ENCODE measurements at regions not wholly inside any gene's neighbourhood (a gene's known extent, or its start where the extent isn't known, plus 50 kb on each side); places are given as distances from the start of the nearest gene placed in this dataset.

GRCh38 chr16:14020141-14020540 lies 51.0 kb upstream of the MRTFB start:
- TF ChIP-seq POLR2A (IDR thresholded peaks at IDR 0.05) (no peak), CTCF (IDR thresholded peaks at IDR 0.05) (no peak)
